GM19467 (cell line): ENCODE measurements at regions not wholly inside any gene's neighbourhood (a gene's known extent, or its start where the extent isn't known, plus 50 kb on each side); places are given as distances from the start of the nearest gene placed in this dataset.
"Not testable (repeated sequence)": the region's sequence is repeated elsewhere in the genome, so short reads cannot be mapped to it uniquely, and the experiment has no call there.

Experiments used
- ATAC-seq: cut with Tn5 transposase; IDR thresholded peaks from one replicate; pipeline ENCODE4 v1.9.1; 2021; ENCODE audit warnings: mild to moderate bottlenecking, moderate library complexity; ENCODE audit not compliant: unreplicated experiment

GRCh38 chr4:147096667-147097604 lies 151.3 kb upstream of the TTC29 start:
- no peak for ATAC-seq

- ATAC-seq: no peak
These were observed 156.0 kb upstream of the TTC29 start for GRCh38 chr4:147101678-147102077.

- no peak for ATAC-seq
These were observed 156.9 kb upstream of the TTC29 start for GRCh38 chr4:147102596-147102995.

- ATAC-seq: no peak
These were observed 157.8 kb upstream of the TTC29 start for GRCh38 chr4:147103403-147103946.

DNA sequence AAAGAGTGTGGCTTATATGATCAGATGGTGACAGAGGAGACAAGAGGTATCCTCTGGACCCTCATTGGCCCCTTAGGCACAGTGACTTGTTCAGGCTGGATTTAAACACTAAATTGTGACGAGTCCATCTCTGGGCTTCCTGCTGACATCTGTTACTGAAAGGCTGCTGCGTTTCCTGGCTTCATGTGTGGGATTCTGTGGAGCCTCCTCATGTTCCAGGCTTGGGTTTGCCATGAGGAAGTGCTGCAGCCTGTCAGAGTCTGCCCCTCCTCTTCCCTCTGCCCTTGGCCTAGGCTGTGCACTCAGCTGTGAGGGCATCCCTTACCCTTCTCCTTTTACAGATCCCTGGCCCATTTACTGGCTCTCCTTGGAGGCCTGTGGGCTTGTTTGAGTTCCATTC lies 159.1 kb upstream of the TTC29 start:
- no peak for ATAC-seq

GRCh38 chr4:147108409-147108808 lies 162.7 kb upstream of the TTC29 start:
- ATAC-seq: no peak

- no peak for ATAC-seq
These were observed 164.1 kb upstream of the TTC29 start for GRCh38 chr4:147109800-147110199.

DNA sequence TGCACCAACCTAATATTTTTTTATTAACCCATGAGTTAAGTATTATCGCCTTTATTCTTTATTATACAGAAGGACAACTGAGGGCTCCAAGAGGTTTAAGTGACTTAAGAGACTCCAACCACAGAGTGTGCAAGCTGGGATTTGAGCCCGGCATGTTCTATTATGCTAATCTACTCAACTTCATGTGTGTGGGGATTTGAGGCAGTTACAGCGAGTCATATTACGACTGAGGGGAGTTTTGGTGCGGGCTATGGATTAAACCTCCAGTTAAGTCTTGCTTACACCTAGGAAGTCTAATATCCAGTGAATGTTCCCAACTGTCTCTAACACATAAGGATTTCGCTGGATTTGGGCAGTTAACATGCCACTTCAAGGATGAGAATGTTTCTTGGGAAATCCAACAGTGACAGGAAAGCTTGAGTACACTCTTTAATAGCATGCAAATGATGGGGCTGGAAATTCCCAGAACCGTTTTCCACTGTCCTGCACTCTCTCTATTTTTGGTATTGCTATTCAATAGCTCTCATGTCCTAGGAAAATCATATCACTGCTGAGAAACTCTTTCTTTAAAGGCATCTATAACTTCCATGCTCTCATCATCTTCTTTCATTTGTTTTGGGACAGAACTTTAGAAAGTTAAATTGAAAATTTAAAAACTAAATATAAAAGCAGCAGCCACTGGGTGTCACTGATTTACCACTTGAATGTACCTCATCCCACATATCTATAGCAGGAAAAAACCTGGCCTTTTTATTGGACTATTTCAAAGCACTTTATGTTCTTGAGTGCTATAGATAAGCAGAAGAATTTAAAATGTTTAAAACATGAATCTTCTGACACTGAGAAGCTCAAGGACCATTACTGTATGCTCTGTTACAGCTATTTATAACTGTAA lies 165.1 kb upstream of the TTC29 start:
- no peak for ATAC-seq

GRCh38 chr4:147112196-147112595 lies 166.5 kb upstream of the TTC29 start:
- not testable (repeated sequence) for ATAC-seq

- no peak for ATAC-seq
These were observed 171.8 kb upstream of the TTC29 start for GRCh38 chr4:147117431-147117830.

DNA sequence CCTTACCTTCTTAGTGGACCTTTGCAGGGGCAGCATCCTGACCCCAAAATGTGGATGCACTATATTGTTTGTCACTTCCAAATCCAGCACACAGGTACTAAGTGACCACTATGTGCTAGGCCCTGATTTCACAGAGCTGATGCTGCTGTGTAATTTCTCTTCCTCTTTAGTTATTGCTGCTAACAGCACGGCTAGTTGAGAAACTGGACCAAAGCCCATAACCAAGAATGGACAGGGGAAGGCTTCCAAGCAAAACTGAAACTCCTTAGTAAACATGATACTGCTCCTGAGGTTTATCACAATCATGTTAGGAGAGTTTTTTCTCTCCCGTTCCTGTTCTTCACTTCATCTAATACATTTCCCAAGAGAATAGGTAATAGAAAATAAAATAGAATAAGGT lies 172.9 kb upstream of the TTC29 start:
- no peak for ATAC-seq

DNA sequence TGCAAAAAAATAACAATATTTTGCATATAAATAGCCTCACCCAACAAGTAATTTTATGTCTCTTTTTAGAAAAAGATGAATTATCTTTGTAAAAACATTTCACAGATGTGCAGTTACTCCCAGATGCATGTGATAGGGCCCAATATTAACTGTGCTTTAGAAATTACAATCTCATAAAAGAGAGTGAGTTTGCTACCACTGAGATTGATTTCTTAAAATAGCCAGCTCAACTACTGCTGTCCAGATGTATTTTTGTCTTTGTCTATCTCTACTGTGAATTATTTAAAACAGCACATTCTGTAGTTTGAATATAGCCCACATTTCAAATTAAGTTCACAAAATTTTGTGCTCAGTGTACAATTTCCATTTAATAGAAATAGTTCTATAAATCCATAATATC lies 177.0 kb upstream of the TTC29 start:
- no peak for ATAC-seq

GRCh38 chr4:147123146-147123545 lies 177.5 kb upstream of the TTC29 start:
- ATAC-seq: no peak

- ATAC-seq: no peak
These were observed 183.1 kb upstream of the TTC29 start for GRCh38 chr4:147128787-147129186.

- ATAC-seq: no peak
These were observed 184.0 kb upstream of the TTC29 start for GRCh38 chr4:147129687-147130086.

- no peak for ATAC-seq
These were observed 189.0 kb upstream of the TTC29 start for GRCh38 chr4:147134536-147135210.

DNA sequence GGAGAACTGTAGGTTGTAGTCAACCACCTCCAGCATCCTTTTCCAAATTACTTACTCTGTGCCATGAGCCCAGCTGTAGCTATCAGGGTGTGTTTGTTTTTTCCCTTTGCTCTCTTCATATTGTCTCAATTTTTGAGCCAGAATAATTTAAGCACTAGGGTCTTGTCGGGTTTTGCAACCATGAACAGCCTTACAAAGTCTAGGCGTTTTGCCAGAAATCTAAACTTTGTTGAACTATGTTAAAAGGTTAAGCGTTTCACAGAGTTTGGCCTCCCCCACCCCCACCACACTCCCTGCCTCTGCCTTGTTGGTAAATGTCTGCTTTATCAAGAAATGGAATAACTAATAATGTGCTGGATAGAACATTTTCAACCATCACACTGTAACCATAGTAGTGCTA lies 190.6 kb upstream of the TTC29 start:
- no peak for ATAC-seq

GRCh38 chr4:147136751-147137150 lies 191.1 kb upstream of the TTC29 start:
- ATAC-seq: no peak

- no peak for ATAC-seq
These were observed 191.6 kb upstream of the TTC29 start for GRCh38 chr4:147137280-147137679.

GRCh38 chr4:147138171-147138570 lies 192.5 kb upstream of the TTC29 start:
- ATAC-seq: no peak
